H9 (cell line): ENCODE measurements at regions not wholly inside any gene's neighbourhood (a gene's known extent, or its start where the extent isn't known, plus 50 kb on each side); places are given as distances from the start of the nearest gene placed in this dataset.

Experiments
- DNase-seq: peaks from one replicate; pipeline ENCODE4 v3.0.0-alpha.2; 2017
- H2AFZ ChIP-seq: one replicate; pipeline ENCODE4 v1.6.1; 2013; ENCODE audit warnings: mild to moderate bottlenecking, low read length, control low read depth, moderate library complexity
- H2AK5ac ChIP-seq: 2 replicates; pipeline ENCODE4 v1.6.1; 2013; ENCODE audit warnings: low read length, control low read depth, mixed read lengths; ENCODE audit not compliant: insufficient read length
- H2BK120ac ChIP-seq: one replicate; pipeline ENCODE4 v1.6.1; 2013; ENCODE audit warnings: low read depth, mild to moderate bottlenecking, low read length, control low read depth, inconsistent platforms; ENCODE audit not compliant: poor library complexity, severe bottlenecking
- H2BK12ac ChIP-seq: 2 replicates; pipeline ENCODE4 v1.6.1; 2013; ENCODE audit warnings: low read length, control low read depth, mixed read lengths, low read depth; ENCODE audit not compliant: insufficient read length
- H2BK15ac ChIP-seq: 2 replicates; pipeline ENCODE4 v1.6.1; 2013; ENCODE audit warnings: low read depth, low read length, control low read depth
- H2BK20ac ChIP-seq: one replicate; pipeline ENCODE4 v1.6.1; 2013; ENCODE audit warnings: low read depth, mild to moderate bottlenecking, low read length, control low read depth, inconsistent platforms; ENCODE audit not compliant: poor library complexity, severe bottlenecking
- H2BK5ac ChIP-seq: 2 replicates; pipeline ENCODE4 v1.6.1; 2013; ENCODE audit warnings: low read length, control low read depth, mixed read lengths; ENCODE audit not compliant: insufficient read length
- H3K14ac ChIP-seq: 2 replicates; pipeline ENCODE4 v1.6.1; 2013; ENCODE audit warnings: low read length, control low read depth; ENCODE audit not compliant: insufficient read depth
- H3K18ac ChIP-seq: 2 replicates; pipeline ENCODE4 v1.6.1; 2013; ENCODE audit warnings: low read depth, mild to moderate bottlenecking, mixed read lengths, low read length, control low read depth; ENCODE audit not compliant: insufficient read length
- H3K23ac ChIP-seq: 2 replicates; pipeline ENCODE4 v1.6.1; 2013; ENCODE audit warnings: low read length, control low read depth, mixed read lengths, low read depth; ENCODE audit not compliant: insufficient read length
- H3K23me2 ChIP-seq: 2 replicates; pipeline ENCODE4 v1.6.1; 2013; ENCODE audit warnings: low read depth, mild to moderate bottlenecking, mixed read lengths, low read length, control low read depth; ENCODE audit not compliant: insufficient read length, poor library complexity, severe bottlenecking
- H3K27ac ChIP-seq: 2 replicates; pipeline ENCODE4 v1.5.1; 2013; ENCODE audit warnings: low read length, control low read depth, mixed read lengths, low read depth; ENCODE audit not compliant: insufficient read length
- H3K27me3 ChIP-seq: 2 replicates; pipeline ENCODE4 v1.6.1; 2013; ENCODE audit warnings: low read length, control low read depth, inconsistent platforms; ENCODE audit not compliant: insufficient read depth
- H3K4ac ChIP-seq: 2 replicates; pipeline ENCODE4 v1.6.1; 2013; ENCODE audit warnings: low read depth, mild to moderate bottlenecking, control low read depth, inconsistent platforms, low read length, moderate library complexity
- H3K4me1 ChIP-seq: 2 replicates; pipeline ENCODE4 v1.6.1; 2013; ENCODE audit warnings: low read length, control low read depth, inconsistent platforms; ENCODE audit not compliant: insufficient read depth
- H3K4me2 ChIP-seq: 2 replicates; pipeline ENCODE4 v1.6.1; 2013; ENCODE audit warnings: low read length, control low read depth, mixed read lengths; ENCODE audit not compliant: insufficient read length, insufficient read depth
- H3K56ac ChIP-seq: 2 replicates; pipeline ENCODE4 v1.6.1; 2013; ENCODE audit warnings: low read depth, mild to moderate bottlenecking, mixed read lengths, low read length, control low read depth; ENCODE audit not compliant: insufficient read length
- H3K79me1 ChIP-seq: 2 replicates; pipeline ENCODE4 v1.6.1; 2013; ENCODE audit warnings: low read depth, mild to moderate bottlenecking, moderate library complexity, low read length, control low read depth, inconsistent platforms; ENCODE audit not compliant: insufficient read depth, poor library complexity, severe bottlenecking
- H3K79me2 ChIP-seq: 2 replicates; pipeline ENCODE4 v1.6.1; 2013; ENCODE audit warnings: low read length, control low read depth, inconsistent platforms; ENCODE audit not compliant: insufficient read depth
- H3K9ac ChIP-seq: 2 replicates; pipeline ENCODE4 v1.6.1; 2013; ENCODE audit warnings: low read length, control low read depth, mixed read lengths; ENCODE audit not compliant: insufficient read length; ENCODE audit errors: extremely low read depth
- H3K9me3 ChIP-seq: one replicate; pipeline ENCODE4 v1.6.1; 2013; ENCODE audit warnings: low read depth, low read length, inconsistent platforms; ENCODE audit not compliant: control insufficient read depth
- H3T11ph ChIP-seq: one replicate; pipeline ENCODE4 v1.6.1; 2013; ENCODE audit warnings: mild to moderate bottlenecking, low read length, control low read depth, inconsistent platforms
- H4K20me1 ChIP-seq: one replicate; pipeline ENCODE4 v1.6.1; 2013; ENCODE audit not compliant: control insufficient read depth, insufficient read length, insufficient read depth
- H4K5ac ChIP-seq: 2 replicates; pipeline ENCODE4 v1.6.1; 2013; ENCODE audit warnings: low read depth, mild to moderate bottlenecking, mixed read lengths, low read length, control low read depth; ENCODE audit not compliant: insufficient read length
- H4K8ac ChIP-seq: replicated peaks from 2 replicates; pipeline ENCODE4 v1.6.1; 2013; ENCODE audit warnings: low read length, control low read depth, mixed read lengths, low read depth; ENCODE audit not compliant: insufficient read length
- H4K91ac ChIP-seq: 2 replicates; pipeline ENCODE4 v1.6.1; 2013; ENCODE audit warnings: low read depth, mild to moderate bottlenecking, moderate library complexity, mixed read lengths, low read length, control low read depth; ENCODE audit not compliant: insufficient read length
- H3K27ac Mint-ChIP-seq, 3 experiments: 2 replicates in 2 of 3; 3 replicates in 1 of 3; pipeline ENCODE4 v1.8.0; 2020 to 2021; ENCODE audit warnings: mixed read lengths in 3 of 3, mild to moderate bottlenecking in 1 of 3, moderate library complexity in 1 of 3
- H3K27me3 Mint-ChIP-seq: 2 replicates; pipeline ENCODE4 v1.8.0; 2021; ENCODE audit warnings: low read depth, mild to moderate bottlenecking, moderate library complexity, mixed read lengths
- H3K36me3 Mint-ChIP-seq, 3 experiments: 2 replicates in 2 of 3; 3 replicates in 1 of 3; pipeline ENCODE4 v1.8.0; 2020 to 2021; ENCODE audit warnings: low read depth in 3 of 3, mixed read lengths in 3 of 3; ENCODE audit not compliant: insufficient read depth in 1 of 3
- H3K4me1 Mint-ChIP-seq, 2 experiments: 2 replicates each; pipeline ENCODE4 v1.8.0; 2020; ENCODE audit warnings: mixed read lengths in 2 of 2
- H3K4me3 Mint-ChIP-seq, 2 experiments: 2 replicates in 1 of 2; 3 replicates in 1 of 2; pipeline ENCODE4 v1.8.0; 2020 to 2021; ENCODE audit warnings: mild to moderate bottlenecking in 2 of 2, mixed read lengths in 2 of 2, moderate library complexity in 1 of 2
- H3K9me3 Mint-ChIP-seq, 2 experiments: 2 replicates in 1 of 2; 3 replicates in 1 of 2; pipeline ENCODE4 v1.8.0; 2020; ENCODE audit warnings: mild to moderate bottlenecking in 2 of 2, mixed read lengths in 2 of 2, moderate library complexity in 1 of 2
- CTCF ChIP-seq: fragments of 200-600 bp; sonication (generic); conservative IDR thresholded peaks from 3 replicates; pipeline ENCODE4 v1.8.0; 2021; ENCODE audit warnings: antibody characterized with exemption, mild to moderate bottlenecking
- WGBS: extraction: QIAGEN DNeasy Blood & Tissue Kit; methylation state at CpG from one replicate; pipeline ENCODE4 v1.1.7; 2013; ENCODE audit warnings: missing lambda C conversion rate, low lambda C conversion rate, mixed read lengths; ENCODE audit not compliant: insufficient read length; ENCODE audit errors: extremely low coverage; 5-methylcytosine and 5-hydroxymethylcytosine counted together

DNA sequence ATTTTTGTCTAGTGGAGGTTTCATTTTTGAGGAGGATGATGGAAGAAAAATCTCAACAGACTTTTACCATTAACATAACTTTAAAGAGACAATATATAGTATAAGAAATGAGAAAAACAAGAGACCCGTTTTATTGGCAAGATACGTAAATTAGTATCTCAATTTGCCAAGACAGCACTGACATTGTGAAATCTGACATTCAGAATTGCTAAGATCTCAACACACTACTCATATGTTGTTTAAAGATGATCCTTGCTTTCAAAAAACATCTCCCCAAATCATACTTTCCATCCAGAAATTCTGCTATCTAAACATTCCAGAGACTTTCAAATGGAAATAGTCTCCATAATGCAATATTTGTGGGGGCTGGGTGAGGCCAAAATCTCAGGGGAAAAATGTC is 220.9 kb upstream of the CEP162 start:
- Histone ChIP-seq H3T11ph (no peak overlapping the region), H3K4ac (no peak overlapping the region), H2BK20ac (no peak overlapping the region), H3K23me2 (no peaks in the 10 kb centered on the region), H3K4me2 (no peak overlapping the region), H2BK15ac (no peak overlapping the region), H3K23ac (no peak overlapping the region), H2BK5ac (no peak overlapping the region), H3K14ac (no peak overlapping the region), H2AFZ (no peak overlapping the region), H2BK120ac (no peak overlapping the region), H3K27ac (no peak overlapping the region), H3K79me1 (no peaks in the 10 kb centered on the region), H3K9ac (no peak overlapping the region), H3K56ac (no peak overlapping the region), H2BK12ac (no peak overlapping the region), H3K18ac (no peak overlapping the region), H2AK5ac (no peak overlapping the region), H4K5ac (no peak overlapping the region), H3K79me2 (no peaks in the 10 kb centered on the region), H4K8ac (no peak overlapping the region), H3K4me1 (0 out of 2 replicates have a peak, but pooled peaks cover 4% of the 10 kb centered on the region), H4K20me1 (no peaks in the 10 kb centered on the region), H3K27me3 (no peaks in the 10 kb centered on the region), H3K9me3 (no peaks in the 10 kb centered on the region), H4K91ac (no peak overlapping the region)
- TF ChIP-seq CTCF, result no peak
- H3K4me1 Mint-ChIP-seq, result peaks cover 10 to 15% of the 10 kb centered on the region in 2 experiments
- no peaks in the 10 kb centered on the region for H3K36me3 Mint-ChIP-seq
- no peak overlapping the region for H3K27ac Mint-ChIP-seq
- DNase-seq, result no peak
- H3K9me3 Mint-ChIP-seq, result no peaks in the 10 kb centered on the region
- no peak overlapping the region for H3K4me3 Mint-ChIP-seq
- no peaks in the 10 kb centered on the region for H3K27me3 Mint-ChIP-seq
- no CpG with 5 or more reads among the region's 2 CpGs for WGBS
